HG03442 (cell line): ENCODE measurements at regions not wholly inside any gene's neighbourhood (a gene's known extent, or its start where the extent isn't known, plus 50 kb on each side); places are given as distances from the start of the nearest gene placed in this dataset.
"Not testable (repeated sequence)": the region's sequence is repeated elsewhere in the genome, so short reads cannot be mapped to it uniquely, and the experiment has no call there.

Experiments used
- ATAC-seq: cut with Tn5 transposase; IDR thresholded peaks from one replicate; pipeline ENCODE4 v1.9.1; 2021; ENCODE audit warnings: mild to moderate bottlenecking, moderate library complexity; ENCODE audit not compliant: unreplicated experiment

DNA sequence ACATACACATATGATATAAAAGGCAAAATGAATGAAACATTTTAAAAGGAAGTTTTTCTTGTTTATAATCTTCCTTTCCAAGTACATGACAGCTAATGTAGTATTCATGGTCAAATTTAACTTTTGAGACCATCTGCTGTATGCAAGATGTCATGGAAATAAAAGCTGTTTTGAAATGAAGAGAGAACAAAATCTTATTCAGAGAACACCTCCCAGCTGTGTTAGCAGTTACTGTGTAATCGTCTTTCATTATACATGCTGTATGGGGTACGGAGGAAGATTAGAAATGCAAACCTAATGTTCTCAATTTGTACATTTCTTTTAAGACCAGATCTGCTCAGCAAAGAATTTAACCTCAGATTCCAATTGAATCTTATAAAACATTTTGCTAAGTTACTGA is 1182.3 kb downstream of the OTOL1 start:
- no peak for ATAC-seq

- ATAC-seq = no peak
Observed at GRCh38 chr3:162684260-162684659, 1187.7 kb downstream of the OTOL1 start.

DNA sequence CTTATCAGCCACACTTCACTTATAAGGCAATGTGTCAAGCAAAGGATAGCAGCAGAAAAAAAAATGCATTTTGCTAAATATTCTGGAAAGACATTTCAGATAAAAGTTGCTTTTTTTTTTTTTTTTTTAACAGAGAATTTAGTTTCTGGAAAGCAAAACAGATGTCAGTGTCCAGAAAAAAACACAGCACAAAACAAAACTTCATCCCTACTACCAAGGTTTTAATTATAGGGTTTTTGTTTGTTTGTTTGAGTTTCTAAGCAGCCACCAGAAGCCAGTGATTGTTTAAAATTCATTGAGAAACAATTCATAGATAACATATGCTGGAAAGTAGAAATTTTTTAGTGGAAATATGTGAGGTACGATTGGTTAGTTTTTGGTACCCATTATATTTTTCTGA is 1202.7 kb downstream of the OTOL1 start:
- no peak for ATAC-seq

GRCh38 chr3:162701211-162701610 is 1204.6 kb downstream of the OTOL1 start:
- no peak for ATAC-seq

- no peak for ATAC-seq
Observed at GRCh38 chr3:162702768-162703385, 1206.3 kb downstream of the OTOL1 start.

DNA sequence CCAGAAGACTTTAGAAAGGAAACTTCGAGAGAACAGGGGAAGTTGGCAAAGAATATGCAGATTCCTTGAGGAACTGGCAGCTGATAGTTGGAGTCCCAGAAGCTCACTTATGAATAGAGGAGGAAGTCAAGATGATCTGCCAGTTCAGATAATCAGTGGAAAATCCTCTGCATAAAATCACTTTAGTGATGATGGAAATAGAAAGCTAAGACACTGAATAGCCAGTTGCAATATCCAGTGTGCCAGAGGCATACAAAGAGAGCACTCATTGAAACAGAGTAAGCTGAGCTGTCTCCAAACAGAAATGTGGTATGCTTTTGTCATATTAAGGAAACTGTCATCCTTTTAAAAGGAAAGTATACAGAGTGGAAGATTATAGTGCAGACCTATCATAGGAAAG is 1207.6 kb downstream of the OTOL1 start:
- no peak for ATAC-seq

DNA sequence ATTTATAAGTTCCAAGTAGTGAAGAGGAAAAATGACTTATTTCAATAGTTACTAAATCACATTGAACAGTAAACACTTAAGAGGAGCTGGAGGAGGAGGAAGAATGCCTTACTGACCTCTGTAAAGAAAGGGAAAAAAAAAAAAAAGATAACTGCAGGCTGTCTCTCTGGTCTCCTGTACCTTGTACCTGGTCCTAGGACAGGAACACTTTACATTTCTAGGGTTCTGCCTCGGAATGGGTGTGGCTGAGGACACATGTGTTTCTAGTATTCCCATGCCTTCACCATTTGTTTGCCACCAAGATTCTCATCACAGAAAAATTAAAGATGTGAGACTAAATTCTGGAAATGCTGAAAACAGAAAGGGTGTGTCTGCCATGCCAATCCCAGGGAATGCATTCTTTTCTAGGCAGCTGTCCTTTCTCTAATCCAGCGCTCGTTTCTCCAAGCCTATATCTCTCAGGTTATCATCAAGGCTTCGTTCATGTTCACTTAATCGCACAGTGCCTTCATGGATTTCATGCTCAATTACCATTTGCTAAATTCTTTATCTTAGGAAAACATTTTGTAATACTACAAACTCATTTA is 1208.3 kb downstream of the OTOL1 start:
- no peak for ATAC-seq

- not testable (repeated sequence) for ATAC-seq
Observed at GRCh38 chr3:162708394-162708793, 1211.8 kb downstream of the OTOL1 start.

- not testable (repeated sequence) for ATAC-seq
Observed at GRCh38 chr3:162708942-162709706, 1212.5 kb downstream of the OTOL1 start.

DNA sequence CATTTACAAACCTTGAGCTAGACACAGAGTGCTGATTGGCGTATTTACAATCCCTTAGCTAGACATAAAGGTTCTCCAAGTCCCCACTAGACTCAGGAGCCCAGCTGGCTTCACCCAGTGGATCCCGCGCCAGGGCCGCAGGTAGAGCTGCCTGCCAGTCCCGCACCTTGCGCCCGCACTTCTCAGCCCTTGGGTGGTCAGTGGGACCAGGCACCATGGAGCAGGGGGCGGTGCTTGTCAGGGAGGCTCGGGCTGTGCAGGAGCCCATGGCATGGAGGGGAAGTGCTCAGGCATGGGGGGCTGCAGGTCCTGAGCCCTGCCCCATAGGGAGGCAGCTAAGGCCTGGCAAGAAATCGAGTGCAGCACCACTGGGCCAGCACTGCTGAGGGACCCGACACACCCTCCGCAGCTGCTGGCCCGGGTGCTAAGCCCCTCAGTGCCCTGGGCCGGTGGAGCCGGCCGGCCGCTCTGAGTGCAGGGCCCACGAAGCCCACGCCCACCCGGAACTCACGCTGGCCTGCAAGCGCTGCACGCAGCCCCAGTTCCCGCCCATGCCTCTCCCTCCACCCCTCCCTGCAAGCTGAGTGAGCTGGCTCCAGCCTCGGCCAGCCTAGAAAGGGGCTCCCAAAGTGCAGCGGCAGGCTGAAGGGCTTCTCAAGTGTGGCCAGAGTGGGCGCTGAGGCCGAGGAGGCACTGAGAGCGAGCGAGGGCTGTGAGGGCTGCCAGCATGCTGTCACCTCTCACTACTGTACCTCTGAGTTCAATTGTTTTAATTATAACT is 1213.9 kb downstream of the OTOL1 start:
- ATAC-seq = no peak

GRCh38 chr3:162717074-162717473 is 1220.5 kb downstream of the OTOL1 start:
- ATAC-seq = not testable (repeated sequence)

DNA sequence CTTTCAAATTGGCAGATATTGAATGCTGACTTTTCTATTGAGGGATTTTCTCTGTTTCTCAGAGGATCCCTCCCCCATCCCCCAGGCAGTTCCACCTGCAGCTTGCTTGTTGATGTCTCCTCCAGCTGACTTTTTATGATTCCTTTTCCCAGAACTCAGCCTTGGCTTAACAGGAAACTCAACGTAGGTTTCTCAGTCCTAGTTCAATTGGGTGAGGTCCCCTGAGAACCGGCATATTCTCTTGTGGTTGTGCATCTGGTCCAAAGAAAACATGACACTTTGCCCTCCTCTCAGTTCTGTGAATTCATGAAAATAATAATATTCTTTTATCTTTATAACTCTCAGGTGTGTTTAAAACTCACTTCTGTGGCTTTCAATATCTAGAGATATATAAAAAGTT is 1222.1 kb downstream of the OTOL1 start:
- ATAC-seq = no peak

DNA sequence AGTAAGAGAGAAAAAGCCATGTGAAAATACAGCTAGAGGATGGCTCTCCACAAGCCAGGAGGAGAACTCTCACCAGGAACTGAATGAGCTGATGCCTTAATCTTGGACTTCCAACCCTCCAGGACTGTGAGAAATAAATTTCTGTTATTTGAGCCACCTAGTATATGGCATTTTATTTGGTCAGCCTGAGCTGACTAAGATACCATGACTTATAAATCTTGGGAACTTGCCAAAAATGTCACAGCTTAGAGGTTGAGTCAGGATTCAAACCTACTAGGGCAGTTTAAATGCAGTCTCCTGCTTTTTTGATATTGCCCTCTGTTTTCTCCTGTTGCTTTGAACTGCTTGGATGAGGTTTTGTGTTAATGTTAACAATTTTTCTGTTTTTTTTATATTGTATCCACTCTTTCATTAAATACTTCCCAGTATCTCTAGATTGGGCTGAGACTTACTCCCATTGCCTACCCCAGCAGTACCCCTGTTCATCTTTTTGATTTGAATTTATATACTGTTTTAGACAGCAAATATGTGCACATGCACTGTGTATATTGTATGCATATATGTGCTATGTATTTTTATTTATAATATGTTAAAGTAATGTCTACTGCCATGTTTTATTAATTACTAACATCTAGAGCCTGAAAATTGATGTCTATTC is 1223.2 kb downstream of the OTOL1 start:
- no peak for ATAC-seq

DNA sequence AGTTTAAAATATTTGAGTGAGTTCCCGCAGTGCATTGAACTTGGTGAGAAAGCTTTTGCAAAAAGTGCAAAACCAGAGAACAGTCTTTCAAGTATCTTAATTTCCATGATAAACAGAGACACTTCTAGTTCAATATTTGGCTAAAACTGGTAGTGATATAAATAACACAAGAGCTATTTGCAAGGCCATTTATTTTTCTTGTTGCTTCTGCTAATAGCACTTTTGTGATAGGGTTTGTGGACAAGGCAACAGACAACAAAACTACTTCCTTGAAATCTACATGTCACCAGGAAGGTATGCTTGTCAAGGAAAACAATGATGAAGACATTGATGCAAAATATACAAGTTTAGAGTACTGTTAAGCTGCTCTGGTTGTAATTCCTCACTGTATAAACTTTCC is 1225.1 kb downstream of the OTOL1 start:
- no peak for ATAC-seq

DNA sequence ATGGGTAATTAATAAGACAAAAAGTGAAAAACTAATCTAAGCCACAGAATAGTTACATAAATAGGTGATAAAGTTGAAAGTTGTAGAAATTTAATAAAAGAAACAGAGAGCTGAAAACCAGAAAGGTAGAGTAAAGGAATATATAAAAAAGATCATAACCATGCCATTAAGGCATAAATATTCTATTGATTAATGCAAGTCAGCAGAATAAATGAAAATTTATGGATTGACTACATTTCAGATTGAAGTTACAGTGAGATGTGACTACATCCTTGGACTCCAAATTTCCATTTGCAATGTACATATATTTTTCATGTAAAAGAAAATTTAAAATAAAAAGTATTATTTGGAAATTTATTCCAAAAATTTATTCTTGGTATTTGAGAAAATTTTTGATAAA is 1225.7 kb downstream of the OTOL1 start:
- no peak for ATAC-seq

GRCh38 chr3:162722796-162723195 is 1226.2 kb downstream of the OTOL1 start:
- not testable (repeated sequence) for ATAC-seq

DNA sequence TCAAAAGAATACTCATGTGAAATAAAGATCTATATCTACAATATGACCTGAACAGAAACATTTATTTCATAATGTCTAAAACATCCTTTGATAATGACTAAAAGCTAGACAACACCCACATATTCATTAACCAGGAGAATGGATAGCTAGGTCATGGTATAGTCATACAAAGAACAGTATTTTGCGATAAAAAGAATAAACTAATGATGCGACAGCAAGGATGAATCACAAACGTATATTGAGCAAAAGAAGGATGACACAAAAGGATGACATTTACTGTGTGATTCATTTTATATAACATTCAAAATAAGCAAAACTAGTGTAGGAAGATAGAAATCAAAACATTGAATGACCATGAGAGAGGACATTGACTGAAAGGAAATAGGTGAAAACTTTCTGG is 1233.1 kb downstream of the OTOL1 start:
- ATAC-seq = no peak

GRCh38 chr3:162731961-162732360 is 1235.4 kb downstream of the OTOL1 start:
- not testable (repeated sequence) for ATAC-seq

- ATAC-seq = no peak
Observed at GRCh38 chr3:162738784-162739183, 1242.2 kb downstream of the OTOL1 start.

- no peak for ATAC-seq
Observed at GRCh38 chr3:162740941-162741596, 1244.5 kb downstream of the OTOL1 start.
